ENCODE measurements at regions not wholly inside any gene's neighbourhood (a gene's known extent, or its start where the extent isn't known, plus 50 kb on each side); places are given as distances from the start of the nearest gene placed in this dataset.

GRCh38 chr2:145721681-145722080 lies 1201.8 kb upstream of the ZEB2 start:
- WGBS, 3 donors: 70 to 85% (median 82%) methylated on average over 1 of the region's 1 CpG
- no peak for FAIRE-seq

GRCh38 chr2:145715601-145716000 lies 1195.7 kb upstream of the ZEB2 start:
- no peak overlapping the region for H3K27ac ChIP-seq (ENCODE audit: low read depth in 1 of 3, low read length in 2 of 3)
- no peaks in the 10 kb centered on the region for H3K27me3 ChIP-seq (ENCODE audit: control insufficient read depth in 3 of 3, insufficient read depth in 3 of 3, low read length in 3 of 3)
- peaks cover 0 to 3% of the 10 kb centered on the region in 2 donors for H3K9me3 ChIP-seq (ENCODE audit: control insufficient read depth in 2 of 2, insufficient read depth in 1 of 2, low read depth in 1 of 2, low read length in 1 of 2)
- FAIRE-seq (no peak), DNase-seq (no peak)
- H3K4me3 ChIP-seq (ENCODE audit: low read depth in 1 of 3, low read length in 3 of 3): no peak overlapping the region
- 67 to 84% (median 69%) methylated on average over 2 of the region's 2 CpGs for WGBS, 3 donors
- no peaks in the 10 kb centered on the region for H3K4me1 ChIP-seq (ENCODE audit: control insufficient read depth in 3 of 3, insufficient read depth in 2 of 3, low read depth in 1 of 3, low read length in 2 of 3)
- no peaks in the 10 kb centered on the region for H3K36me3 ChIP-seq (ENCODE audit: control insufficient read depth in 3 of 3, insufficient read depth in 2 of 3, low read depth in 1 of 3, low read length in 3 of 3)

More at GRCh38 chr2:145721681-145722080, 1201.8 kb upstream of the ZEB2 start:
- Histone ChIP-seq H3K36me3 (ENCODE audit: control insufficient read depth in 3 of 3, insufficient read depth in 2 of 3, low read depth in 1 of 3, low read length in 3 of 3) (no peaks in the 10 kb centered on the region), H3K4me3 (ENCODE audit: low read depth in 1 of 3, low read length in 3 of 3) (no peak overlapping the region), H3K4me1 (ENCODE audit: control insufficient read depth in 3 of 3, insufficient read depth in 2 of 3, low read depth in 1 of 3, low read length in 2 of 3) (no peaks in the 10 kb centered on the region), H3K9me3 (ENCODE audit: control insufficient read depth in 2 of 2, insufficient read depth in 1 of 2, low read depth in 1 of 2, low read length in 1 of 2) (no peaks in the 10 kb centered on the region), H3K27me3 (ENCODE audit: control insufficient read depth in 3 of 3, insufficient read depth in 3 of 3, low read length in 3 of 3) (no peaks in the 10 kb centered on the region), H3K27ac (ENCODE audit: low read depth in 1 of 3, low read length in 2 of 3) (no peak overlapping the region)
- no peak for DNase-seq

- Histone ChIP-seq H3K4me1 (ENCODE audit: control insufficient read depth in 3 of 3, insufficient read depth in 2 of 3, low read depth in 1 of 3, low read length in 2 of 3) (no peaks in the 10 kb centered on the region), H3K27me3 (ENCODE audit: control insufficient read depth in 3 of 3, insufficient read depth in 3 of 3, low read length in 3 of 3) (no peaks in the 10 kb centered on the region), H3K4me3 (ENCODE audit: low read depth in 1 of 3, low read length in 3 of 3) (no peak overlapping the region), H3K9me3 (ENCODE audit: control insufficient read depth in 2 of 2, insufficient read depth in 1 of 2, low read depth in 1 of 2, low read length in 1 of 2) (peaks cover 0 to 3% of the 10 kb centered on the region in 2 donors), H3K27ac (ENCODE audit: low read depth in 1 of 3, low read length in 2 of 3) (no peak overlapping the region), H3K36me3 (ENCODE audit: control insufficient read depth in 3 of 3, insufficient read depth in 2 of 3, low read depth in 1 of 3, low read length in 3 of 3) (no peaks in the 10 kb centered on the region)
- DNase-seq: no peak
- WGBS, 3 donors: 79 to 90% (median 81%) methylated on average over 2 of the region's 2 CpGs
- no peak for FAIRE-seq
Observed at GRCh38 chr2:145710303-145710702, 1190.4 kb upstream of the ZEB2 start.

GRCh38 chr2:145702305-145702704 lies 1182.4 kb upstream of the ZEB2 start:
- WGBS, 3 donors: 54 to 93% (median 78%) methylated on average over 1 of the region's 1 CpG
- Histone ChIP-seq H3K27me3 (ENCODE audit: control insufficient read depth in 3 of 3, insufficient read depth in 3 of 3, low read length in 3 of 3) (no peaks in the 10 kb centered on the region), H3K4me3 (ENCODE audit: low read depth in 1 of 3, low read length in 3 of 3) (no peak overlapping the region), H3K27ac (ENCODE audit: low read depth in 1 of 3, low read length in 2 of 3) (no peak overlapping the region), H3K4me1 (ENCODE audit: control insufficient read depth in 3 of 3, insufficient read depth in 2 of 3, low read depth in 1 of 3, low read length in 2 of 3) (no peaks in the 10 kb centered on the region), H3K36me3 (ENCODE audit: control insufficient read depth in 3 of 3, insufficient read depth in 2 of 3, low read depth in 1 of 3, low read length in 3 of 3) (no peaks in the 10 kb centered on the region), H3K9me3 (ENCODE audit: control insufficient read depth in 2 of 2, insufficient read depth in 1 of 2, low read depth in 1 of 2, low read length in 1 of 2) (no peaks in the 10 kb centered on the region)
- FAIRE-seq: no peak
- DNase-seq: no peak

- 34 to 61% (median 51%) methylated on average over 3 of the region's 3 CpGs for WGBS, 3 donors
- H3K4me1 ChIP-seq (ENCODE audit: control insufficient read depth in 3 of 3, insufficient read depth in 2 of 3, low read depth in 1 of 3, low read length in 2 of 3): no peaks in the 10 kb centered on the region
- H3K27ac ChIP-seq (ENCODE audit: low read depth in 1 of 3, low read length in 2 of 3): no peak overlapping the region
- DNase-seq (peak in 1 of 2 donors; percentile 0), FAIRE-seq (no peak)
- H3K36me3 ChIP-seq (ENCODE audit: control insufficient read depth in 3 of 3, insufficient read depth in 2 of 3, low read depth in 1 of 3, low read length in 3 of 3): no peaks in the 10 kb centered on the region
- no peak overlapping the region for H3K4me3 ChIP-seq (ENCODE audit: low read depth in 1 of 3, low read length in 3 of 3)
- H3K9me3 ChIP-seq (ENCODE audit: control insufficient read depth in 2 of 2, insufficient read depth in 1 of 2, low read depth in 1 of 2, low read length in 1 of 2): no peaks in the 10 kb centered on the region
- H3K27me3 ChIP-seq (ENCODE audit: control insufficient read depth in 3 of 3, insufficient read depth in 3 of 3, low read length in 3 of 3): no peaks in the 10 kb centered on the region
Observed at GRCh38 chr2:145692971-145693478, 1173.1 kb upstream of the ZEB2 start.

- Histone ChIP-seq H3K36me3 (ENCODE audit: control insufficient read depth in 3 of 3, insufficient read depth in 2 of 3, low read depth in 1 of 3, low read length in 3 of 3) (no peaks in the 10 kb centered on the region), H3K4me1 (ENCODE audit: control insufficient read depth in 3 of 3, insufficient read depth in 2 of 3, low read depth in 1 of 3, low read length in 2 of 3) (no peaks in the 10 kb centered on the region), H3K27ac (ENCODE audit: low read depth in 1 of 3, low read length in 2 of 3) (no peak overlapping the region), H3K4me3 (ENCODE audit: low read depth in 1 of 3, low read length in 3 of 3) (no peak overlapping the region), H3K27me3 (ENCODE audit: control insufficient read depth in 3 of 3, insufficient read depth in 3 of 3, low read length in 3 of 3) (no peaks in the 10 kb centered on the region), H3K9me3 (ENCODE audit: control insufficient read depth in 2 of 2, insufficient read depth in 1 of 2, low read depth in 1 of 2, low read length in 1 of 2) (no peaks in the 10 kb centered on the region)
- FAIRE-seq (no peak), DNase-seq (no peak)
- 87 to 91% (median 89%) methylated on average over 5 of the region's 5 CpGs for WGBS, 3 donors
Observed at GRCh38 chr2:145691659-145692058, 1171.7 kb upstream of the ZEB2 start.

GRCh38 chr2:145690183-145690778 lies 1170.4 kb upstream of the ZEB2 start:
- Histone ChIP-seq H3K9me3 (ENCODE audit: control insufficient read depth in 2 of 2, insufficient read depth in 1 of 2, low read depth in 1 of 2, low read length in 1 of 2) (no peaks in the 10 kb centered on the region), H3K36me3 (ENCODE audit: control insufficient read depth in 3 of 3, insufficient read depth in 2 of 3, low read depth in 1 of 3, low read length in 3 of 3) (no peaks in the 10 kb centered on the region), H3K4me1 (ENCODE audit: control insufficient read depth in 3 of 3, insufficient read depth in 2 of 3, low read depth in 1 of 3, low read length in 2 of 3) (no peaks in the 10 kb centered on the region), H3K27ac (ENCODE audit: low read depth in 1 of 3, low read length in 2 of 3) (no peak overlapping the region), H3K4me3 (ENCODE audit: low read depth in 1 of 3, low read length in 3 of 3) (no peak overlapping the region), H3K27me3 (ENCODE audit: control insufficient read depth in 3 of 3, insufficient read depth in 3 of 3, low read length in 3 of 3) (no peaks in the 10 kb centered on the region)
- FAIRE-seq (no peak), DNase-seq (no peak)
- 68 to 83% (median 76%) methylated on average over 5 of the region's 5 CpGs for WGBS, 3 donors

- Histone ChIP-seq H3K36me3 (ENCODE audit: control insufficient read depth in 3 of 3, insufficient read depth in 2 of 3, low read depth in 1 of 3, low read length in 3 of 3) (no peaks in the 10 kb centered on the region), H3K4me3 (ENCODE audit: low read depth in 1 of 3, low read length in 3 of 3) (no peak overlapping the region), H3K4me1 (ENCODE audit: control insufficient read depth in 3 of 3, insufficient read depth in 2 of 3, low read depth in 1 of 3, low read length in 2 of 3) (no peaks in the 10 kb centered on the region), H3K27ac (ENCODE audit: low read depth in 1 of 3, low read length in 2 of 3) (no peak overlapping the region), H3K27me3 (ENCODE audit: control insufficient read depth in 3 of 3, insufficient read depth in 3 of 3, low read length in 3 of 3) (no peaks in the 10 kb centered on the region), H3K9me3 (ENCODE audit: control insufficient read depth in 2 of 2, insufficient read depth in 1 of 2, low read depth in 1 of 2, low read length in 1 of 2) (no peaks in the 10 kb centered on the region)
- DNase-seq (no peak), FAIRE-seq (no peak)
- WGBS, 3 donors: 89 to 94% (median 93%) methylated on average over 2 of the region's 2 CpGs
Observed at GRCh38 chr2:145689277-145689676, 1169.4 kb upstream of the ZEB2 start.

GRCh38 chr2:145688156-145688555 lies 1168.2 kb upstream of the ZEB2 start:
- Histone ChIP-seq H3K36me3 (ENCODE audit: control insufficient read depth in 3 of 3, insufficient read depth in 2 of 3, low read depth in 1 of 3, low read length in 3 of 3) (no peaks in the 10 kb centered on the region), H3K4me1 (ENCODE audit: control insufficient read depth in 3 of 3, insufficient read depth in 2 of 3, low read depth in 1 of 3, low read length in 2 of 3) (no peaks in the 10 kb centered on the region), H3K9me3 (ENCODE audit: control insufficient read depth in 2 of 2, insufficient read depth in 1 of 2, low read depth in 1 of 2, low read length in 1 of 2) (no peaks in the 10 kb centered on the region), H3K27me3 (ENCODE audit: control insufficient read depth in 3 of 3, insufficient read depth in 3 of 3, low read length in 3 of 3) (no peaks in the 10 kb centered on the region), H3K27ac (ENCODE audit: low read depth in 1 of 3, low read length in 2 of 3) (no peak overlapping the region), H3K4me3 (ENCODE audit: low read depth in 1 of 3, low read length in 3 of 3) (no peak overlapping the region)
- WGBS, 3 donors: 68 to 79% (median 73%) methylated on average over 3 of the region's 3 CpGs
- FAIRE-seq: no peak
- DNase-seq: no peak
